ENCODE measurements at regions not wholly inside any gene's neighbourhood (a gene's known extent, or its start where the extent isn't known, plus 50 kb on each side); places are given as distances from the start of the nearest gene placed in this dataset.

DNA sequence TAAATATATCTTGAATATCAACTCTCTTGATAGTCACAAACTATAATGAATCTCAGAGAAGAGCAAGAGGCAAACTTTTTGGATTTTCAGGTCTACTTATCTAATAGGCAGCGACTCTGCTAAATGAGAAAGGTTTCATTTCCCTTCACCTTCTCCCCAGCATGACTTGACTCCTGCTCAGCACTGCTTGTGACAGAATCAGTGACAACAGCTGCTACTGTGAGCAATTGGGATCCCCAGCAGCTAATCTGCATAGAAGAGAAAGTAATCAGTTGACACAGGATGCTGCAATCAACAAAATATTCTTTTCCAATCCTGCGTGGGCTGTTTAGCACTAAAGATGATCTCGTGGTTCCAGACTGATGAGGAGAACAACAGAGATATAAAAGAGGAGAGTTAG lies 205.5 kb downstream of the MMUT start:
- TF ChIP-seq, protein P1, sequence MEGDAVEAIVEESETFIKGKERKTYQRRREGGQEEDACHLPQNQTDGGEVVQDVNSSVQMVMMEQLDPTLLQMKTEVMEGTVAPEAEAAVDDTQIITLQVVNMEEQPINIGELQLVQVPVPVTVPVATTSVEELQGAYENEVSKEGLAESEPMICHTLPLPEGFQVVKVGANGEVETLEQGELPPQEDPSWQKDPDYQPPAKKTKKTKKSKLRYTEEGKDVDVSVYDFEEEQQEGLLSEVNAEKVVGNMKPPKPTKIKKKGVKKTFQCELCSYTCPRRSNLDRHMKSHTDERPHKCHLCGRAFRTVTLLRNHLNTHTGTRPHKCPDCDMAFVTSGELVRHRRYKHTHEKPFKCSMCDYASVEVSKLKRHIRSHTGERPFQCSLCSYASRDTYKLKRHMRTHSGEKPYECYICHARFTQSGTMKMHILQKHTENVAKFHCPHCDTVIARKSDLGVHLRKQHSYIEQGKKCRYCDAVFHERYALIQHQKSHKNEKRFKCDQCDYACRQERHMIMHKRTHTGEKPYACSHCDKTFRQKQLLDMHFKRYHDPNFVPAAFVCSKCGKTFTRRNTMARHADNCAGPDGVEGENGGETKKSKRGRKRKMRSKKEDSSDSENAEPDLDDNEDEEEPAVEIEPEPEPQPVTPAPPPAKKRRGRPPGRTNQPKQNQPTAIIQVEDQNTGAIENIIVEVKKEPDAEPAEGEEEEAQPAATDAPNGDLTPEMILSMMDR (IDR thresholded peaks at IDR 0.05) = no peak
- no peak for TF ChIP-seq POLR2A (IDR thresholded peaks at IDR 0.05)
- TF ChIP-seq POLR2AphosphoS5 (IDR thresholded peaks at IDR 0.05) = no peak
